ENCODE measurements at regions not wholly inside any gene's neighbourhood (a gene's known extent, or its start where the extent isn't known, plus 50 kb on each side); places are given as distances from the start of the nearest gene placed in this dataset.

DNA sequence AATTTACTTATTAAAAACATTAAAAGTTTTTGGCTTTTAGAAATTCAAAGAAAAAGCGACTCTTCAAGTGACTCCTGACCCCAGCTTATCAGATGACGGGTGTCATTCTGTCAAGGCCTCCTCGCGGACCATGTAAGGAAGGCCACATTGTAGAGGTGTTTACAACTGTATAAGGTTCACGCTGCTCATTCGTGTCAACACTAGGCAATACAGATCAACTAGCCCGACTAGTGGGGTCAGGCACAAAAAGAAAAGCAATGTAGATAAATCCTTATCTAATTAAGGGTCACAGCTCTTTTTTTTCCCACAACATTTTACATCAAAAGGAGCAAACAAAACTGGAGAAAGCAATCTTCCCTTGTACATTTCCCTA, 207.5 kb upstream of the NR2F2 start:
- TF ChIP-seq, protein P1, sequence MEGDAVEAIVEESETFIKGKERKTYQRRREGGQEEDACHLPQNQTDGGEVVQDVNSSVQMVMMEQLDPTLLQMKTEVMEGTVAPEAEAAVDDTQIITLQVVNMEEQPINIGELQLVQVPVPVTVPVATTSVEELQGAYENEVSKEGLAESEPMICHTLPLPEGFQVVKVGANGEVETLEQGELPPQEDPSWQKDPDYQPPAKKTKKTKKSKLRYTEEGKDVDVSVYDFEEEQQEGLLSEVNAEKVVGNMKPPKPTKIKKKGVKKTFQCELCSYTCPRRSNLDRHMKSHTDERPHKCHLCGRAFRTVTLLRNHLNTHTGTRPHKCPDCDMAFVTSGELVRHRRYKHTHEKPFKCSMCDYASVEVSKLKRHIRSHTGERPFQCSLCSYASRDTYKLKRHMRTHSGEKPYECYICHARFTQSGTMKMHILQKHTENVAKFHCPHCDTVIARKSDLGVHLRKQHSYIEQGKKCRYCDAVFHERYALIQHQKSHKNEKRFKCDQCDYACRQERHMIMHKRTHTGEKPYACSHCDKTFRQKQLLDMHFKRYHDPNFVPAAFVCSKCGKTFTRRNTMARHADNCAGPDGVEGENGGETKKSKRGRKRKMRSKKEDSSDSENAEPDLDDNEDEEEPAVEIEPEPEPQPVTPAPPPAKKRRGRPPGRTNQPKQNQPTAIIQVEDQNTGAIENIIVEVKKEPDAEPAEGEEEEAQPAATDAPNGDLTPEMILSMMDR (IDR thresholded peaks at IDR 0.05), result no peak
- TF ChIP-seq POLR2A (IDR thresholded peaks at IDR 0.05), result no peak
